Rectal smooth muscle tissue (tissue), 1 donor: ENCODE measurements at regions not wholly inside any gene's neighbourhood (a gene's known extent, or its start where the extent isn't known, plus 50 kb on each side); places are given as distances from the start of the nearest gene placed in this dataset.

ENCODE experiments used
- H3K27ac ChIP-seq: one replicate; pipeline ENCODE4 v1.7.0; 2013; ENCODE audit warnings: low read depth, low read length, inconsistent platforms
- H3K27me3 ChIP-seq: one replicate; pipeline ENCODE4 v1.7.0; 2013; ENCODE audit warnings: low read length; ENCODE audit not compliant: control insufficient read depth, insufficient read depth
- H3K36me3 ChIP-seq: one replicate; pipeline ENCODE4 v1.7.0; 2013; ENCODE audit warnings: low read length; ENCODE audit not compliant: control insufficient read depth, insufficient read depth
- H3K4me1 ChIP-seq: one replicate; pipeline ENCODE4 v1.7.0; 2013; ENCODE audit warnings: low read length; ENCODE audit not compliant: control insufficient read depth, insufficient read depth
- H3K4me3 ChIP-seq: one replicate; pipeline ENCODE4 v1.7.0; 2013; ENCODE audit warnings: low read length
- H3K9ac ChIP-seq: one replicate; pipeline ENCODE4 v1.7.0; 2013; ENCODE audit warnings: low read length

GRCh38 chr6:14665827-14666724, 548.5 kb downstream of the CD83 start:
- Histone ChIP-seq H3K27ac (no peak overlapping the region), H3K36me3 (no peaks in the 10 kb centered on the region)

DNA sequence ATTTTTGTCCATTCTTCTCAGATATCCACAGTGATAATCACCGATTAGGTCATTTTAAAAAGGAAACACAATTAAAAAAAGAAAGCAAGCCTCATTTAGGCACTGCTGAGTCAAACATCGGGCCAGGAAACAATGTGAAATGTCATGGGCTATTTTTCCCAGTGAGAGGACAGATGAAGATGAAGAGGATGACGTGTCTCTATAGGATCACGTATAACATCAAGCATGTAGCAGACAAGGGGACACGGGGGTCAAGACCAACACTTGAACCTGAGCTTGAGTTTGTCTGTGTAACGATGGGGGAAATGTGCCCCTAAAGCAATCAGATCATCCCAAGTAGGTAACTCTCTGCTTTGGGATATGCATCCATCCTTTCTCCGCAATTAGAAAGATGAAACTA, 553.2 kb downstream of the CD83 start:
- Histone ChIP-seq H3K27me3 (no peaks in the 10 kb centered on the region), H3K9ac (no peak overlapping the region), H3K4me3 (no peak overlapping the region), H3K4me1 (no peaks in the 10 kb centered on the region), H3K27ac (no peak overlapping the region), H3K36me3 (no peaks in the 10 kb centered on the region)

More at GRCh38 chr6:14665827-14666724, 548.5 kb downstream of the CD83 start:
- Histone ChIP-seq H3K27me3 (no peaks in the 10 kb centered on the region), H3K4me1 (no peaks in the 10 kb centered on the region), H3K9ac (no peak overlapping the region), H3K4me3 (no peak overlapping the region)

- Histone ChIP-seq H3K9ac (no peak overlapping the region), H3K27ac (no peak overlapping the region), H3K4me3 (no peak overlapping the region), H3K36me3 (no peaks in the 10 kb centered on the region), H3K27me3 (no peaks in the 10 kb centered on the region), H3K4me1 (no peaks in the 10 kb centered on the region)
These were observed 553.7 kb downstream of the CD83 start for GRCh38 chr6:14671261-14671681.

GRCh38 chr6:14671937-14672336, 554.4 kb downstream of the CD83 start:
- Histone ChIP-seq H3K4me1 (no peaks in the 10 kb centered on the region), H3K9ac (no peak overlapping the region), H3K27me3 (no peaks in the 10 kb centered on the region), H3K27ac (no peak overlapping the region), H3K36me3 (no peaks in the 10 kb centered on the region), H3K4me3 (no peak overlapping the region)

GRCh38 chr6:14673201-14673600, 555.6 kb downstream of the CD83 start:
- no peaks in the 10 kb centered on the region for H3K36me3 ChIP-seq
- H3K27me3 ChIP-seq = no peaks in the 10 kb centered on the region
- H3K27ac ChIP-seq = no peak overlapping the region
- H3K4me1 ChIP-seq = no peaks in the 10 kb centered on the region
- no peak overlapping the region for H3K4me3 ChIP-seq
- no peak overlapping the region for H3K9ac ChIP-seq

- H3K36me3 ChIP-seq = no peaks in the 10 kb centered on the region
- H3K4me1 ChIP-seq = no peaks in the 10 kb centered on the region
- no peak overlapping the region for H3K4me3 ChIP-seq
- no peak overlapping the region for H3K27ac ChIP-seq
- H3K27me3 ChIP-seq = no peaks in the 10 kb centered on the region
- no peak overlapping the region for H3K9ac ChIP-seq
These were observed 556.9 kb downstream of the CD83 start for GRCh38 chr6:14674458-14674857.

DNA sequence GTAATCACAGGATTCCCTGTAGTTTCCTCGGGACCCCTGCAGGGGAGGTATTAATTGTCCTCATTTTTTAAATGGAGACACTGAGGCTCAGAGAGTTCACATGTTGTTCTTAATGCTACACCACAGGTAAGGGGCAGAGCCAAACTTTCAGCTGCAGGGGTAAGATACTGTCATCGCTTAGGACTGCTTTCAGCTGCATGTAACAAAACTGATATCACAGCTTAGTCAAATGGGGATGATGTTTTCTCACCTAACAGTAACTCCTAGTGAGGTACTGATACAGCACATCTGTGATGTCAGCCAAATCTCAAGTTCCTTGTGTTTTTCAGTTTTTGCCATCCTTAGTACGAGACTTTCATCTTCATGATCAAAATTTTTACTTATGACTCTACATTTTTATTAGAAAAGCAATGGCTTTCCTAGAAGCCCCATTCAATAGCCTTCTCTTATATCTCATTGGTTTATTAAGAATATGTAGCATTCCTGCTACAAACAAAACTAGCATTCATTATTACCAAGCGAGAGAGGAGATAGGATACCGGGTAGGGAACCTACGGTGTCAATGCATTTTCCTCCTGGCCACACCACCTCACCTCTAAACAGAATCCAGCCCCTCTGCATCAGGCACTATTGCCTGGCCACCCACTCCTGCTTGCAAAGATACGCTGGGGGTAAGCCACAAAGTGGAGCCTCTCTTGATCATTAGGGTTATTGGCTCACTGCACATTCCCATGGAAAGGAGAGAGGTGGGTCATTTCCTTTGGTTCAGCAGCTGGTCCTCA, 557.5 kb downstream of the CD83 start:
- no peak overlapping the region for H3K4me3 ChIP-seq
- no peak overlapping the region for H3K9ac ChIP-seq
- no peaks in the 10 kb centered on the region for H3K4me1 ChIP-seq
- H3K27ac ChIP-seq = no peak overlapping the region
- H3K27me3 ChIP-seq = no peaks in the 10 kb centered on the region
- H3K36me3 ChIP-seq = no peaks in the 10 kb centered on the region

DNA sequence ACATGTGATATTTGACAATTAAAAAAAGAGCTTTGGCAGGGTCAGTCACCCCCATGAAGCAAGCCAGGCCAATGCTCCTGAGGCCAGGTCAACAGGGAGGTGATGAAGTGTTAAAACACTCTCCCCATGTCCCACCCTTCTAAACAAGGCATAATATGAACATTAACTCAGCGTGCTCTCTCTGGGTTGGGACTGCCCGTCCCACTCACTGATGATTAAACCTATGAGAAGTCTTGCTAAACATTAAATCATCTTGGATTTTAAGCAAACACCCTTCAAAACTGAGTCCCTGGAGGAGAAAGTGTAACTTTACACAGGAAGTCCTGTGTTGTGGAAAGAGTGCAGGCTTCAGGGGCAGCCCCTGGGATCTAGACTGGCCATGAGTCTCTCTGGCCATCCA, 558.5 kb downstream of the CD83 start:
- Histone ChIP-seq H3K9ac (no peak overlapping the region), H3K27ac (no peak overlapping the region), H3K4me3 (no peak overlapping the region), H3K36me3 (no peaks in the 10 kb centered on the region), H3K4me1 (no peaks in the 10 kb centered on the region), H3K27me3 (no peaks in the 10 kb centered on the region)

DNA sequence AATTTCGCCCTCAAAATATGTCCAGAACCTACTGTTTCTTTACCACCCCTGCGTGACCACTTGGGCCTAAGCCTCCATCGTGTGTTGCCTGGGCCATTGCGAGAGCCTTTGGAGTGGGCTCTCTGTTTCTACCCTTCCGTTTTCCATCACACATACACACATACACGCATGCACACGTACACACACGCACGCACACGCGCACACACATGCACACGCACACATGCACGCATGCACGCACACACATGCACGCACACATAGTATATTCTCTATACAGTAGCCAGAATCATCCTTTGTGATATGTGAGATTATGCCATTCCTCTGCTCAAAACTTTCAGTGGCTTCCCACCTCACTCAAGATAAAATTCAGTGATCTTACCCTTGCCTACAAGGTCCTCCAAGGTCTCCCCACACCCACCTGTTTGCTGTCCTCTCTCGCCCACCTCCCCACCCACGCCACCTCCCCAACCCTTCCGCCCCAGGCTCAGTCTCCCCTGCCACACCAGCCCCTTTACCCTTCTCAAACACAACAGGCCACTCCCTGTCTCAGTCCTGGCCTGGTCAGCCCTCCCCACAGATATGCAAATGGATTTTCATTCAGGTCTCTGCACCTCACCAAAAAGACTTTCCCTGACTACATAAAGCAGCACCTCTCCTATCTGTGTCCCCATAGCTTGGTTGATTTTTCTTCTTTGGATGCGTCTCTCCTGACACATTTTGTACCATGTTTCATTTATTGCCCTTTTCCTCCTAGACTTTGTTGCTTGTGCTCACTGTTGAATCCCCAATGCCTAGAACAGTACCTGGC, 559.6 kb downstream of the CD83 start:
- Histone ChIP-seq H3K36me3 (no peaks in the 10 kb centered on the region), H3K4me1 (no peaks in the 10 kb centered on the region), H3K4me3 (no peak overlapping the region), H3K27me3 (no peaks in the 10 kb centered on the region), H3K27ac (no peak overlapping the region), H3K9ac (no peak overlapping the region)

GRCh38 chr6:14681699-14682487, 564.0 kb upstream of the JARID2 start:
- Histone ChIP-seq H3K9ac (no peak overlapping the region), H3K4me3 (no peak overlapping the region), H3K36me3 (no peaks in the 10 kb centered on the region), H3K27me3 (no peaks in the 10 kb centered on the region), H3K4me1 (no peaks in the 10 kb centered on the region), H3K27ac (no peak overlapping the region)

GRCh38 chr6:14682812-14683211, 563.1 kb upstream of the JARID2 start:
- Histone ChIP-seq H3K4me3 (no peak overlapping the region), H3K9ac (no peak overlapping the region), H3K27ac (no peak overlapping the region), H3K36me3 (no peaks in the 10 kb centered on the region), H3K4me1 (no peaks in the 10 kb centered on the region), H3K27me3 (no peaks in the 10 kb centered on the region)
